ENCODE measurements at regions not wholly inside any gene's neighbourhood (a gene's known extent, or its start where the extent isn't known, plus 50 kb on each side); places are given as distances from the start of the nearest gene placed in this dataset.
"Not testable (repeated sequence)": the region's sequence is repeated elsewhere in the genome, so short reads cannot be mapped to it uniquely, and the experiment has no call there.

- Histone ChIP-seq H3K9me3 (ENCODE audit: control insufficient read depth, insufficient read depth, low read length) (no peaks in the 10 kb centered on the region), H3K4me3 (ENCODE audit: low read depth, low read length) (no peak overlapping the region), H3K27ac (ENCODE audit: low read depth, low read length) (no peak overlapping the region), H3K27me3 (ENCODE audit: control insufficient read depth, insufficient read depth, low read length) (no peaks in the 10 kb centered on the region), H3K36me3 (ENCODE audit: control insufficient read depth, insufficient read depth, low read length) (no peaks in the 10 kb centered on the region), H3K4me1 (ENCODE audit: control insufficient read depth, insufficient read depth, low read length) (no peaks in the 10 kb centered on the region)
- no peak for DNase-seq (ENCODE audit: low read depth in 4 of 6, low spot score in 6 of 6)
- no CpG with 5 or more reads among the region's 1 CpG for WGBS (ENCODE audit: insufficient coverage)
These were observed 334.5 kb upstream of the SPHKAP start for GRCh38 chr2:228516019-228516418.

DNA sequence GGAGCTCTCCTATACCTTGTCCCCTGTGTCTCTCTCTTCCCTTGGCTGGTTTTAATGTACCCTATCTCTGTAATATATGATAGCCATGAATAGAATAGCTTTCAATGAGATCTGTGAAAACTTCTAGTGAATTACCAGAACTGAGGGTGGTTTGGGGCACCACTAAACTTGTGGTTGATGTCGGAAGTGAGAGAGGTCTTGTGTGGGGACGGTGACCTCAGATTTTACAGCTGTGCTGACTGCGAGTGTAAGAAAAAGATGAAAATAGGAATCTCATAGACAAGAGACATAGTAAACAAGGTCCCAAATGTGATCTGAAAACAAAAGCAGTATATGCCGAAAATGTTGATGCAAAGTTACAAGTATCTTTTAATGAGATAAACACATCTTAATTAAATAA, 332.0 kb upstream of the SPHKAP start:
- H3K4me1 ChIP-seq (ENCODE audit: control insufficient read depth, insufficient read depth, low read length); H3K36me3 ChIP-seq (ENCODE audit: control insufficient read depth, insufficient read depth, low read length); H3K4me3 ChIP-seq (ENCODE audit: low read depth, low read length); H3K27me3 ChIP-seq (ENCODE audit: control insufficient read depth, insufficient read depth, low read length); DNase-seq (ENCODE audit: low read depth in 4 of 6, low spot score in 6 of 6); H3K27ac ChIP-seq (ENCODE audit: low read depth, low read length); H3K9me3 ChIP-seq (ENCODE audit: control insufficient read depth, insufficient read depth, low read length): not testable (repeated sequence)
- WGBS (ENCODE audit: insufficient coverage), result 89% methylated on average over 2 of the region's 4 CpGs

- no peak overlapping the region for H3K27ac ChIP-seq (ENCODE audit: low read depth, low read length)
- WGBS (ENCODE audit: insufficient coverage), result no CpG with 5 or more reads among the region's 2 CpGs
- DNase-seq (ENCODE audit: low read depth in 4 of 6, low spot score in 6 of 6), result no peak
- H3K9me3 ChIP-seq (ENCODE audit: control insufficient read depth, insufficient read depth, low read length), result no peaks in the 10 kb centered on the region
- no peaks in the 10 kb centered on the region for H3K4me1 ChIP-seq (ENCODE audit: control insufficient read depth, insufficient read depth, low read length)
- no peaks in the 10 kb centered on the region for H3K36me3 ChIP-seq (ENCODE audit: control insufficient read depth, insufficient read depth, low read length)
- H3K4me3 ChIP-seq (ENCODE audit: low read depth, low read length), result no peak overlapping the region
- no peaks in the 10 kb centered on the region for H3K27me3 ChIP-seq (ENCODE audit: control insufficient read depth, insufficient read depth, low read length)
These were observed 327.5 kb upstream of the SPHKAP start for GRCh38 chr2:228509021-228509420.

- DNase-seq (ENCODE audit: low read depth in 4 of 6, low spot score in 6 of 6), result peak in 2 of 6 donors; percentile 21 to 46
- H3K27ac ChIP-seq (ENCODE audit: low read depth, low read length), result no peak overlapping the region
- H3K4me1 ChIP-seq (ENCODE audit: control insufficient read depth, insufficient read depth, low read length), result no peaks in the 10 kb centered on the region
- no peaks in the 10 kb centered on the region for H3K9me3 ChIP-seq (ENCODE audit: control insufficient read depth, insufficient read depth, low read length)
- no peaks in the 10 kb centered on the region for H3K36me3 ChIP-seq (ENCODE audit: control insufficient read depth, insufficient read depth, low read length)
- no peaks in the 10 kb centered on the region for H3K27me3 ChIP-seq (ENCODE audit: control insufficient read depth, insufficient read depth, low read length)
- WGBS (ENCODE audit: insufficient coverage), result 25% methylated on average over 2 of the region's 3 CpGs
- no peak overlapping the region for H3K4me3 ChIP-seq (ENCODE audit: low read depth, low read length)
These were observed 326.4 kb upstream of the SPHKAP start for GRCh38 chr2:228507870-228508269.

DNA sequence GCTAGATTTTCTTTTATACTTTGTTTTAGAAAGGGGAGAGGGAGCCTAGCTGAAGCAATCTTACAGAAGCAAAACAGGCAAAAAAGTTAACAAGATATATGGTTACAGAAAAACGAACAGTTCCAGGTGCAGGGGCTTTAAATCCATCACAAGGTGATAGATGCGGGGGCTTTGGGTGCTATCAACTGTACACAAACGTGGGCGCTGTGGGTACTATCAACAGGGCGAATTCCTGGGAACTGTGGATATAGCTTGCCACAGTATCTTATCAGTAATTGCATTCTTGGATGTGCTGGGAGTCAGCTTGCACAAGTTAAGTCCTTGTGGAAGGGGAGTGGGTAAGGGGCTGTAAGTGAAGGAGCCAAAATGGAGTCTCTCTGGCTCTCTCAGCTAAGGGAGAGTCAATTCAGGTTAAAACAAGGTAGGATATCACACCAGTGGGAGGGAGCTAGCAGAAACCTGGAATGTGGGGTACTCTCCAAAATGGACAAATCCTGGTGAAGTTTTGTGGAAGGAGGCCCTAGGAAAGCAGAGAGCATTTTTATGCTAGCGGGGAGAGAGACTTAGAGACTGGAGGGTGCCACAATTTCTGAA, 325.8 kb upstream of the SPHKAP start:
- Histone ChIP-seq H3K9me3 (ENCODE audit: control insufficient read depth, insufficient read depth, low read length) (no peaks in the 10 kb centered on the region), H3K27ac (ENCODE audit: low read depth, low read length) (no peak overlapping the region), H3K27me3 (ENCODE audit: control insufficient read depth, insufficient read depth, low read length) (no peaks in the 10 kb centered on the region), H3K4me1 (ENCODE audit: control insufficient read depth, insufficient read depth, low read length) (no peaks in the 10 kb centered on the region), H3K36me3 (ENCODE audit: control insufficient read depth, insufficient read depth, low read length) (no peaks in the 10 kb centered on the region), H3K4me3 (ENCODE audit: low read depth, low read length) (no peak overlapping the region)
- DNase-seq (ENCODE audit: low read depth in 4 of 6, low spot score in 6 of 6), result no peak
- 74% methylated on average over 5 of the region's 6 CpGs for WGBS (ENCODE audit: insufficient coverage)

DNA sequence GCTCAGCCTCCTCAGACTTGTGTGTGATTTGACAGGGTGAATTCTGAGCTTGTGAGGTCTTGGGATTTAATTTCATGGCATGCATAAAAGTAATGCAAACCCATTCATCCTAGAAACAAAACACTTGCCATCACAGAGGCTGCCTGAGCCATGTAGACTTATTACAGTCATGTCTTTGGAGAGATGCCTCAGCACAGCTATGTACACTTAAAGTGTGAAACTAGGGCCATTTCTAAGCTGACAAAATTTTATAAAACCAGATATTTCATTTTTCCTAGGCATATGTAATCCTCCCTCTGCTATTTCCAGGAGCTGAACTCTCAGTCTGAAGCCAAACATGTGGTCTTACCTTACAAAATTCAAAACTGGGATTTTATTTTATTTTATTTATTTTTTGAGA, 322.2 kb upstream of the SPHKAP start:
- H3K27me3 ChIP-seq (ENCODE audit: control insufficient read depth, insufficient read depth, low read length), result no peaks in the 10 kb centered on the region
- no peaks in the 10 kb centered on the region for H3K9me3 ChIP-seq (ENCODE audit: control insufficient read depth, insufficient read depth, low read length)
- no peak overlapping the region for H3K27ac ChIP-seq (ENCODE audit: low read depth, low read length)
- no peak overlapping the region for H3K4me3 ChIP-seq (ENCODE audit: low read depth, low read length)
- H3K36me3 ChIP-seq (ENCODE audit: control insufficient read depth, insufficient read depth, low read length), result no peaks in the 10 kb centered on the region
- peak in 2 of 6 donors; percentile 16 to 27 for DNase-seq (ENCODE audit: low read depth in 4 of 6, low spot score in 6 of 6)
- no peaks in the 10 kb centered on the region for H3K4me1 ChIP-seq (ENCODE audit: control insufficient read depth, insufficient read depth, low read length)

GRCh38 chr2:228493852-228494251, 312.4 kb upstream of the SPHKAP start:
- Histone ChIP-seq H3K27me3 (ENCODE audit: control insufficient read depth, insufficient read depth, low read length) (no peaks in the 10 kb centered on the region), H3K27ac (ENCODE audit: low read depth, low read length) (no peak overlapping the region), H3K9me3 (ENCODE audit: control insufficient read depth, insufficient read depth, low read length) (no peaks in the 10 kb centered on the region), H3K4me3 (ENCODE audit: low read depth, low read length) (no peak overlapping the region), H3K4me1 (ENCODE audit: control insufficient read depth, insufficient read depth, low read length) (no peaks in the 10 kb centered on the region), H3K36me3 (ENCODE audit: control insufficient read depth, insufficient read depth, low read length) (no peaks in the 10 kb centered on the region)
- no CpG with 5 or more reads among the region's 3 CpGs for WGBS (ENCODE audit: insufficient coverage)
- DNase-seq (ENCODE audit: low read depth in 4 of 6, low spot score in 6 of 6), result no peak

DNA sequence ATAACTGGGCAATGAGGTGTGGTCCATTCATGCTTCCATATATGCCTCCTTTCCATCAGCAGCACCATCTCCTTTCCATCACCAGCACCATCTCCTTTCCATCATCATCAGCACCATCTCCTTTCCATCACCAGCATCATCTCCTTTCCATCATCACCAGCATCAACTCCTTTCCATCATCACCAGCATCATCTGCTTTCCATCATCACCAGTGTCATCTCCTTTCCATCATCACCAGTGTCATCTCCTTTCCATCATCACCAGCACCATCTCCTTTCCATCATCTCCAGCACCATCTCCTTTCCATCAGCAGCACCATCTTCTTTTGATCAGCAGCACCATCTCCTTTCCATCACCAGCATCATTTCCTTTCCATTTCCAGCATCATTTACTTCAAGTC, 297.5 kb upstream of the SPHKAP start:
- no peaks in the 10 kb centered on the region for H3K36me3 ChIP-seq (ENCODE audit: control insufficient read depth, insufficient read depth, low read length)
- no peak for DNase-seq (ENCODE audit: low read depth in 4 of 6, low spot score in 6 of 6)

GRCh38 chr2:228474466-228474865, 293.0 kb upstream of the SPHKAP start:
- no peak for DNase-seq (ENCODE audit: low read depth in 4 of 6, low spot score in 6 of 6)
- WGBS (ENCODE audit: insufficient coverage), result no CpG with 5 or more reads among the region's 2 CpGs
- H3K36me3 ChIP-seq (ENCODE audit: control insufficient read depth, insufficient read depth, low read length), result no peaks in the 10 kb centered on the region
- H3K4me1 ChIP-seq (ENCODE audit: control insufficient read depth, insufficient read depth, low read length), result no peaks in the 10 kb centered on the region
- no peaks in the 10 kb centered on the region for H3K9me3 ChIP-seq (ENCODE audit: control insufficient read depth, insufficient read depth, low read length)
- no peak overlapping the region for H3K4me3 ChIP-seq (ENCODE audit: low read depth, low read length)
- no peaks in the 10 kb centered on the region for H3K27me3 ChIP-seq (ENCODE audit: control insufficient read depth, insufficient read depth, low read length)
- no peak overlapping the region for H3K27ac ChIP-seq (ENCODE audit: low read depth, low read length)

More for the DNA sequence above, 297.5 kb upstream of the SPHKAP start:
- Histone ChIP-seq H3K9me3 (ENCODE audit: control insufficient read depth, insufficient read depth, low read length) (no peaks in the 10 kb centered on the region), H3K27ac (ENCODE audit: low read depth, low read length) (no peak overlapping the region), H3K4me3 (ENCODE audit: low read depth, low read length) (no peak overlapping the region), H3K4me1 (ENCODE audit: control insufficient read depth, insufficient read depth, low read length) (no peaks in the 10 kb centered on the region), H3K27me3 (ENCODE audit: control insufficient read depth, insufficient read depth, low read length) (no peaks in the 10 kb centered on the region)

DNA sequence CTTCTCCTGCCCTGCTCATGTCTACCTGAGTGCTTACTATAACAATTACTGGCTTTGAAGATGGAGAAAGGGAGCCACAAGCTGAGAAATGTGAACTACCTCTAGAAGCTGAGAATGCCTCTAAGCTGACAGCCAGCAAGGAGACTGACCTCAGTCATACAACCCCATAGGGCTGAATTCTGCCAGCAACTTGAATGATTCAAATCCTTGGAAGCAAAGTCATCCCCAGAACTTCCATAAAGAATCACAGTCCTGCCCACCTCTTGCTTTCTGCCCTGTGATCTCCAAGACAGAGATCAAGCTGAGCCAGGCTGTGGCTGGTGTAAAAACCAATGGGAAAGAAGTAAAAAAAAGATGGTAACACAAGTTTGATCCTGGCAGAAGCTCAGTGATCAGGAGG, 288.2 kb upstream of the SPHKAP start:
- Histone ChIP-seq H3K4me3 (ENCODE audit: low read depth, low read length) (no peak overlapping the region), H3K27me3 (ENCODE audit: control insufficient read depth, insufficient read depth, low read length) (no peaks in the 10 kb centered on the region), H3K9me3 (ENCODE audit: control insufficient read depth, insufficient read depth, low read length) (no peaks in the 10 kb centered on the region), H3K27ac (ENCODE audit: low read depth, low read length) (no peak overlapping the region), H3K36me3 (ENCODE audit: control insufficient read depth, insufficient read depth, low read length) (no peaks in the 10 kb centered on the region), H3K4me1 (ENCODE audit: control insufficient read depth, insufficient read depth, low read length) (no peaks in the 10 kb centered on the region)
- DNase-seq (ENCODE audit: low read depth in 4 of 6, low spot score in 6 of 6), result no peak
